ENCODE measurements at regions not wholly inside any gene's neighbourhood (a gene's known extent, or its start where the extent isn't known, plus 50 kb on each side); places are given as distances from the start of the nearest gene placed in this dataset.

- DNase-seq (ENCODE audit: low read depth in 2 of 2): no peak
These were observed 1108.9 kb downstream of the BCL11B start for GRCh38 chr14:98162856-98163805.

GRCh38 chr14:98163873-98164272, 1108.1 kb downstream of the BCL11B start:
- DNase-seq (ENCODE audit: low read depth in 2 of 2): no peak

GRCh38 chr14:98165976-98166375, 1106.0 kb downstream of the BCL11B start:
- DNase-seq (ENCODE audit: low read depth in 2 of 2): no peak

- no peak for DNase-seq (ENCODE audit: low read depth in 2 of 2)
These were observed 1104.7 kb downstream of the BCL11B start for GRCh38 chr14:98167275-98167674.

- no peak for DNase-seq (ENCODE audit: low read depth in 2 of 2)
These were observed 1104.3 kb downstream of the BCL11B start for GRCh38 chr14:98167705-98168104.

GRCh38 chr14:98168211-98168985, 1103.6 kb downstream of the BCL11B start:
- DNase-seq (ENCODE audit: low read depth in 2 of 2): no peak

- DNase-seq (ENCODE audit: low read depth in 2 of 2): no peak
These were observed 1102.8 kb downstream of the BCL11B start for GRCh38 chr14:98169170-98169587.

GRCh38 chr14:98170575-98170974, 1101.4 kb downstream of the BCL11B start:
- no peak for DNase-seq (ENCODE audit: low read depth in 2 of 2)

- no peak for DNase-seq (ENCODE audit: low read depth in 2 of 2)
These were observed 1100.3 kb downstream of the BCL11B start for GRCh38 chr14:98171654-98172053.

GRCh38 chr14:98172243-98172778, 1099.7 kb downstream of the BCL11B start:
- no peak for DNase-seq (ENCODE audit: low read depth in 2 of 2)

- DNase-seq (ENCODE audit: low read depth in 2 of 2): peak in 1 of 2 donors; percentile 35
These were observed 1098.7 kb downstream of the BCL11B start for GRCh38 chr14:98173305-98173704.

- DNase-seq (ENCODE audit: low read depth in 2 of 2): no peak
These were observed 1098.0 kb downstream of the BCL11B start for GRCh38 chr14:98174041-98174440.

GRCh38 chr14:98175436-98175835, 1096.6 kb downstream of the BCL11B start:
- no peak for DNase-seq (ENCODE audit: low read depth in 2 of 2)

GRCh38 chr14:98175881-98176280, 1096.1 kb downstream of the BCL11B start:
- no peak for DNase-seq (ENCODE audit: low read depth in 2 of 2)

- no peak for DNase-seq (ENCODE audit: low read depth in 2 of 2)
These were observed 1095.1 kb downstream of the BCL11B start for GRCh38 chr14:98176892-98177291.

GRCh38 chr14:98177551-98177950, 1094.4 kb downstream of the BCL11B start:
- peak in 1 of 2 donors; percentile 70 for DNase-seq (ENCODE audit: low read depth in 2 of 2)

- DNase-seq (ENCODE audit: low read depth in 2 of 2): no peak
These were observed 1090.8 kb downstream of the BCL11B start for GRCh38 chr14:98181241-98181640.

GRCh38 chr14:98181768-98182167, 1090.2 kb downstream of the BCL11B start:
- DNase-seq (ENCODE audit: low read depth in 2 of 2): no peak

GRCh38 chr14:98182393-98183055, 1089.5 kb downstream of the BCL11B start:
- peak in 1 of 2 donors; percentile 44 for DNase-seq (ENCODE audit: low read depth in 2 of 2)

- no peak for DNase-seq (ENCODE audit: low read depth in 2 of 2)
These were observed 1088.4 kb downstream of the BCL11B start for GRCh38 chr14:98183556-98183955.

- no peak for DNase-seq (ENCODE audit: low read depth in 2 of 2)
These were observed 1087.5 kb downstream of the BCL11B start for GRCh38 chr14:98184457-98184856.

GRCh38 chr14:98185036-98185435, 1087.0 kb downstream of the BCL11B start:
- no peak for DNase-seq (ENCODE audit: low read depth in 2 of 2)
